Prostate gland (tissue), 2 donors: ENCODE measurements at regions not wholly inside any gene's neighbourhood (a gene's known extent, or its start where the extent isn't known, plus 50 kb on each side); places are given as distances from the start of the nearest gene placed in this dataset.
A peak's percentile ranks its signal among the peaks of the same experiment; 100 is the strongest.

Experiments
- DNase-seq: peaks from one replicate; pipeline ENCODE4 v3.0.0-alpha.2; 2019; ENCODE audit warnings: low spot score
- H3K27ac ChIP-seq, 2 donors: fragments of 200-600 bp; sonication (generic); 2 replicates each; pipeline ENCODE4 v1.5.1; 2017 to 2019
- H3K27me3 ChIP-seq: fragments of 200-600 bp; sonication (generic); replicated peaks from 2 replicates; pipeline ENCODE4 v1.5.1; 2019; ENCODE audit not compliant: insufficient read depth
- H3K36me3 ChIP-seq, 2 donors: fragments of 200-600 bp; sonication (generic); 1 replicate in 1 of 2; 2 replicates in 1 of 2; pipeline versions ENCODE4 v1.5.1 to v1.8.1; 2017 to 2019
- H3K4me1 ChIP-seq: fragments of 200-600 bp; sonication (generic); replicated peaks from 2 replicates; pipeline ENCODE4 v1.5.1; 2019
- H3K4me3 ChIP-seq, 2 donors: fragments of 200-600 bp; sonication (generic); 2 replicates each; pipeline ENCODE4 v1.5.1; 2017 to 2019
- H3K9me3 ChIP-seq: fragments of 200-600 bp; sonication (generic); 2 replicates; pipeline ENCODE4 v1.5.1; 2017
- POLR2A ChIP-seq: fragments of 450-650 bp; IDR thresholded peaks from one replicate; pipeline ENCODE4 v1.6.1; 2016; ENCODE audit warnings: antibody characterized with exemption, mild to moderate bottlenecking
- POLR2AphosphoS5 ChIP-seq: sonication (generic); formaldehyde crosslinking; IDR thresholded peaks from one replicate; pipeline ENCODE4 v1.6.1; 2017; ENCODE audit warnings: antibody characterized with exemption
- WGBS: methylation state at CpG from one replicate; pipeline ENCODE4 v1.1.5; 2018; 5-methylcytosine and 5-hydroxymethylcytosine counted together
- intact Hi-C: fragments of 100-400 bp; cut with DNase I; formaldehyde crosslinking; loops from one replicate; pipeline ENCODE4 v1.14.2; 2022
- TF ChIP-seq, protein P1 (sequence below), 4 experiments: fragments of 200-600 bp in 2 of 4; fragments of 450-650 bp in 2 of 4; sonication (generic) in 2 of 4; IDR thresholded peaks; 1 replicate in 3 of 4; 2 replicates in 1 of 4; pipeline ENCODE4 v1.5.1; 2016 to 2019; ENCODE audit warnings: antibody characterized with exemption in 4 of 4, mild to moderate bottlenecking in 2 of 4, moderate library complexity in 2 of 4

DNA sequence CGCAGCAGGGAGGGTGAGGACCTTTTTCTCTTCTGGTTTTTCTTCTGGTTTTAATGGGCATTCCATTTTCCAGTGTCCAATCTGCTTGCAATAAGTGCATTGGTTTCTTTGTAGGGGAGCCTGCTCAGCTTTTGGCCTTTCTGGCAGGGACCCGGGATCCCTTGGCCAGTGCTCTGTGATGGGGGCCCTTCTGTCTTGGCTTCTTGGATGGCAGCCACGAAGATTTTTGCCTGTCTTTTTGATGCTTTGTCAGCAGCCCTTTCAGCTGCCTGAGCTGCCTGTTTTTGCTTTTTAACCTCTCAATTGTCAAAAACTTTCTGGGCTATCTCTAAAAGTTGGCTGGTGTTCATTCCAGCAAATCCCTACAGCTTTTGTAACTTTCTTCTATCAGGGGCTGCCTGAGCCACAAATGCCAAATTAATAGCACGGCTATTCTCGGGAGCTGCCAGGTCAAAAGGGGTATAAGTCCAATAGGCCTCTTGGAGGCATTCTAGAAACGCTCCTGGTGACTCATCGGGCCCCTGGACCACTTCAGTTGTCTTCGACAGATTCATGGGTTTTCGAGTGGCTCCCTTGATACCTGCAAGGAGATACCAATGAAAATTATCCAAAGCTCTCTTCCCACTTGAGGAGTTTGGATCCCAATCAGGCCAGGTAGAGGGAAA, 179.9 kb upstream of the MBL2 start:
- intact Hi-C loops: no loop called here
- DNase-seq: no peak
- 60% methylated on average over 9 of the region's 9 CpGs for WGBS
- TF ChIP-seq POLR2A (no peak), POLR2AphosphoS5 (no peak)
- TF ChIP-seq, protein P1, sequence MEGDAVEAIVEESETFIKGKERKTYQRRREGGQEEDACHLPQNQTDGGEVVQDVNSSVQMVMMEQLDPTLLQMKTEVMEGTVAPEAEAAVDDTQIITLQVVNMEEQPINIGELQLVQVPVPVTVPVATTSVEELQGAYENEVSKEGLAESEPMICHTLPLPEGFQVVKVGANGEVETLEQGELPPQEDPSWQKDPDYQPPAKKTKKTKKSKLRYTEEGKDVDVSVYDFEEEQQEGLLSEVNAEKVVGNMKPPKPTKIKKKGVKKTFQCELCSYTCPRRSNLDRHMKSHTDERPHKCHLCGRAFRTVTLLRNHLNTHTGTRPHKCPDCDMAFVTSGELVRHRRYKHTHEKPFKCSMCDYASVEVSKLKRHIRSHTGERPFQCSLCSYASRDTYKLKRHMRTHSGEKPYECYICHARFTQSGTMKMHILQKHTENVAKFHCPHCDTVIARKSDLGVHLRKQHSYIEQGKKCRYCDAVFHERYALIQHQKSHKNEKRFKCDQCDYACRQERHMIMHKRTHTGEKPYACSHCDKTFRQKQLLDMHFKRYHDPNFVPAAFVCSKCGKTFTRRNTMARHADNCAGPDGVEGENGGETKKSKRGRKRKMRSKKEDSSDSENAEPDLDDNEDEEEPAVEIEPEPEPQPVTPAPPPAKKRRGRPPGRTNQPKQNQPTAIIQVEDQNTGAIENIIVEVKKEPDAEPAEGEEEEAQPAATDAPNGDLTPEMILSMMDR (IDR thresholded peaks at IDR 0.05): no peak
- Histone ChIP-seq H3K36me3 (no peaks in the 10 kb centered on the region), H3K4me1 (no peaks in the 10 kb centered on the region), H3K27me3 (no peaks in the 10 kb centered on the region), H3K4me3 (no peak overlapping the region), H3K9me3 (no peaks in the 10 kb centered on the region), H3K27ac (no peak overlapping the region)

DNA sequence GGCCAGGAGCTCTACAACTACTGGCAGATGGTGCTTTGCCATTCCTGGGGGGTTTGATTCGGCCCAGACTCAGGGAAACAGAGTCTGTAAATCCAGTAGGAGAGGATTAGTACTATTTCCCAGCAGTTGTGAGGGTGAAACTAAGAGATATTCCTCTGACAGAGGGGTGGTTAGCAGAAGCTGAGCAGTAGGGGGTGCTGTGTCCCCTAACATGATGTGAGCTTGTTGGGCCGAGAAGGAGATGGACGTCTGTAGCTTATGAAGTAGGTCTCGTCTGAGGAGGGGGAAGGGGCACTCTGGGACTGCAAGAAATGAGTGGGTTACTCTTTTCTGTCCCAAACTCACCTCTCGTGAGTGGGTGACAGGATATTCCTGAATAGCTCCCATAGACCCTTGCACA, 179.2 kb upstream of the MBL2 start:
- Histone ChIP-seq H3K4me1 (no peaks in the 10 kb centered on the region), H3K36me3 (no peaks in the 10 kb centered on the region), H3K9me3 (no peaks in the 10 kb centered on the region), H3K27ac (no peak overlapping the region), H3K27me3 (no peaks in the 10 kb centered on the region), H3K4me3 (no peak overlapping the region)
- TF ChIP-seq, protein P1 (IDR thresholded peaks at IDR 0.05): peak in 1 of 4 experiments; percentile 43
- TF ChIP-seq POLR2A: no peak
- intact Hi-C loops: no loop called here
- WGBS: 35% methylated on average over 5 of the region's 5 CpGs
- peak; percentile 21 for DNase-seq

DNA sequence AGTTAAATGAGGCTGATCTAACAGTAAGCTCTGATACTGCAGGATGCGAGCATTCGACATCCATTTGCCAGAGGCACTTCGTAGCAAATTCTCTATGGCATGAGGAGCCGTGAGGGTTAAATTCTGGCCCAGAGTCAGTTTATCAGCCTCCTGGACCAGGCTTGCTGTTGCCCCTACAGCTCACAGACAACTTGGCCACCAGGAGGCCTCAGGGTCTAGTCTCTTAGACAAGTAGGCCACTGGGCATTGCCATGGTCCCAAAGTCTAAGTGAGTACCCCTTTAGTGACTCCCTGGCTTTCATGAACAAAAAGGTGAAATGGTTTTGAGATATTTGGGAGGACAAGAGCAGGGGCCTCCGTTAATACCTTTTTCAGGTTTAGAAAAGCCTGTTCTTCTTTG, 178.0 kb upstream of the MBL2 start:
- TF ChIP-seq POLR2AphosphoS5: no peak
- no peak for TF ChIP-seq POLR2A
- TF ChIP-seq, protein P1 (IDR thresholded peaks at IDR 0.05): no peak
- Histone ChIP-seq H3K9me3 (no peaks in the 10 kb centered on the region), H3K27me3 (no peaks in the 10 kb centered on the region), H3K4me1 (no peaks in the 10 kb centered on the region), H3K4me3 (no peak overlapping the region), H3K36me3 (no peaks in the 10 kb centered on the region), H3K27ac (no peak overlapping the region)
- no peak for DNase-seq
- WGBS: 99% methylated on average over 5 of the region's 5 CpGs
- intact Hi-C loops: no loop called here

DNA sequence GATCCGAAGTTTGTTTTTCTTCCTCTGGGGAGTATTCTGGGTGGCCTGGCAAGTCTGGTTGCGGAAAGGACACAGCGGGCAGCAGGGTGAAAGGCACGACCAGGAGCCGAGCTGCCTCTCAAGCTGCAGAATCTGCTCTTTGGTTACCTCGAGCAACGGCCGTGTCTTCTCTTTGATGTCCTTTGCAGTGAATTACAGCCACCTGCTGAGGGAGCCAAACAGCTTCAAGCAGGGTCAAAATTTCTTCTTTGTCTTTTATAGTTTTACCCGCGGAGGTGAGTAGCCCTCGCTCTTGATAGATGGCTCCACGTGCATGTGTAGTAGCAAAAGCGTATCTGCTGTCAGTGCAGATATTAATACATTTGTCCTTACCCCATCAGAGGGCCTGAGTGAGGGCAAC, 177.3 kb upstream of the MBL2 start:
- intact Hi-C loops: no loop called here
- TF ChIP-seq, protein P1 (IDR thresholded peaks at IDR 0.05): no peak
- TF ChIP-seq POLR2A: no peak
- TF ChIP-seq POLR2AphosphoS5: no peak
- Histone ChIP-seq H3K4me1 (no peaks in the 10 kb centered on the region), H3K27ac (no peak overlapping the region), H3K9me3 (no peaks in the 10 kb centered on the region), H3K27me3 (no peaks in the 10 kb centered on the region), H3K4me3 (no peak overlapping the region), H3K36me3 (no peaks in the 10 kb centered on the region)
- no peak for DNase-seq
- WGBS: 72% methylated on average over 13 of the region's 13 CpGs

DNA sequence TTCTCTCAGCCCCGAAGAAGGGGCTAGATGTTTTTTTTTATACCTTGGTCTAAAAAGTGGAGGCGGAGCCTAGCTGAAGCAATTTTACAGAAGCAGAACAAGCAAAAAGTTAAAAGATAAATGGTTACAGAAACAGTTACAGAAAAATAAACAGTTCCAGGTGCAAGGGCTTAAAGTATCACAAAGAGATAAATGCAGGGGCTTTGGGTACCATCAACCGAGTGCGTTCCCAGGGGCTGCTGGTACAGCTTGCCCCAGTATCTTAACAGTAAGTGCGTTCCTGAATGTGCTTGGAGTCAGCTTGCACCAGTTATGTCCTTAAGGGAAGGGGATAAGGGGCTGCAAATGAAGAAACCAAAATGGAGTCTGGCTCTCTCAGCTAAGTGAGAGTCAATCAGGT, 173.9 kb upstream of the MBL2 start:
- Histone ChIP-seq H3K36me3 (no peaks in the 10 kb centered on the region), H3K27ac (no peak overlapping the region), H3K27me3 (no peaks in the 10 kb centered on the region), H3K4me1 (no peaks in the 10 kb centered on the region), H3K9me3 (no peaks in the 10 kb centered on the region), H3K4me3 (no peak overlapping the region)
- intact Hi-C loops: no loop called here
- 76% methylated on average over 5 of the region's 5 CpGs for WGBS
- no peak for DNase-seq
- TF ChIP-seq, protein P1 (IDR thresholded peaks at IDR 0.05): no peak
- TF ChIP-seq POLR2AphosphoS5: no peak
- no peak for TF ChIP-seq POLR2A
